ENCODE measurements at regions not wholly inside any gene's neighbourhood (a gene's known extent, or its start where the extent isn't known, plus 50 kb on each side); places are given as distances from the start of the nearest gene placed in this dataset.

- Mint-ChIP-seq H3K4me1 (peaks cover 3% of the 10 kb centered on the region), H3K27ac (no peak overlapping the region), H3K9me3 (no peaks in the 10 kb centered on the region), H3K4me3 (no peak overlapping the region), H3K36me3 (no peaks in the 10 kb centered on the region), H3K27me3 (ENCODE audit: low read depth) (no peaks in the 10 kb centered on the region)
- no peak for TF ChIP-seq NFE2L1 (CRISPR knock-in tag; IDR thresholded peaks at IDR 0.05)
- no peak for TF ChIP-seq OVOL2 (CRISPR knock-in tag; IDR thresholded peaks at IDR 0.05; ENCODE audit: borderline replicate concordance)
- no peak for TF ChIP-seq MYBL2 (CRISPR knock-in tag; IDR thresholded peaks at IDR 0.05)
- TF ChIP-seq ZNF671 (CRISPR knock-in tag; IDR thresholded peaks at IDR 0.05) = no peak
- no peak for TF ChIP-seq E2F5 (CRISPR knock-in tag; IDR thresholded peaks at IDR 0.05)
- no peak for TF ChIP-seq TP53 (CRISPR knock-in tag; IDR thresholded peaks at IDR 0.05)
- TF ChIP-seq AFF4 (CRISPR knock-in tag; IDR thresholded peaks at IDR 0.05; ENCODE audit: borderline replicate concordance) = no peak
- no peak for TF ChIP-seq PRRX2 (CRISPR knock-in tag; IDR thresholded peaks at IDR 0.05)
- no peak for TF ChIP-seq CREM (CRISPR knock-in tag; IDR thresholded peaks at IDR 0.05)
- TF ChIP-seq ATF1 (CRISPR knock-in tag; IDR thresholded peaks at IDR 0.05) = no peak
- no peak for TF ChIP-seq GRHL2 (CRISPR knock-in tag; IDR thresholded peaks at IDR 0.05; ENCODE audit: insufficient replicate concordance, severe bottlenecking)
- TF ChIP-seq CREB1 (CRISPR knock-in tag; IDR thresholded peaks at IDR 0.05) = no peak
- TF ChIP-seq CBFB (CRISPR knock-in tag; IDR thresholded peaks at IDR 0.05; ENCODE audit: low read depth) = no peak
- CTCF ChIA-PET = no interaction called here
- POLR2A ChIA-PET = no interaction called here
- no peak for ATAC-seq
- DNase-seq (ENCODE audit: low spot score) = no peak
Measured at GRCh38 chr2:215751911-215752272, 261.5 kb downstream of the MREG start.

GRCh38 chr2:215751200-215751910 lies 262.0 kb downstream of the MREG start:
- CTCF ChIA-PET = interaction anchor here (1.4 kb wide), 1 partner anchor 15 kb away, joined by 4 read pairs; no protein-coding TSS in a partner anchor
- H3K4me3 Mint-ChIP-seq = no peak overlapping the region
- no peaks in the 10 kb centered on the region for H3K27me3 Mint-ChIP-seq (ENCODE audit: low read depth)
- no peaks in the 10 kb centered on the region for H3K36me3 Mint-ChIP-seq
- peaks cover 1% of the 10 kb centered on the region for H3K4me1 Mint-ChIP-seq
- ATAC-seq (no peak), DNase-seq (ENCODE audit: low spot score) (no peak)
- H3K9me3 Mint-ChIP-seq = no peaks in the 10 kb centered on the region; the same call in 1 of the 2 replicates
- POLR2A ChIA-PET = no interaction called here
- no peak overlapping the region for H3K27ac Mint-ChIP-seq
- TF ChIP-seq ZSCAN18 (CRISPR knock-in tag; IDR thresholded peaks at IDR 0.05) = no peak
- TF ChIP-seq E2F4 (CRISPR knock-in tag; IDR thresholded peaks at IDR 0.05; ENCODE audit: borderline replicate concordance, low read depth) = no peak
- no peak for TF ChIP-seq NFATC4 (CRISPR knock-in tag; IDR thresholded peaks at IDR 0.05)
- no peak for TF ChIP-seq JAZF1 (CRISPR knock-in tag; IDR thresholded peaks at IDR 0.05)
- no peak for TF ChIP-seq ZNF121 (CRISPR knock-in tag; IDR thresholded peaks at IDR 0.05)
- no peak for TF ChIP-seq ESRRA (CRISPR knock-in tag; IDR thresholded peaks at IDR 0.05; ENCODE audit: borderline replicate concordance)
- no peak for TF ChIP-seq CREB1 (CRISPR knock-in tag; IDR thresholded peaks at IDR 0.05)
- no peak for TF ChIP-seq ATF3 (CRISPR knock-in tag; conservative IDR thresholded peaks at IDR 0.05)
- no peak for TF ChIP-seq AFF4 (CRISPR knock-in tag; IDR thresholded peaks at IDR 0.05; ENCODE audit: borderline replicate concordance)
- no peak for TF ChIP-seq ZNF281 (CRISPR knock-in tag; IDR thresholded peaks at IDR 0.05)
- TF ChIP-seq CBFB (CRISPR knock-in tag; IDR thresholded peaks at IDR 0.05; ENCODE audit: low read depth) = no peak
